GM19372 (cell line): ENCODE measurements at regions not wholly inside any gene's neighbourhood (a gene's known extent, or its start where the extent isn't known, plus 50 kb on each side); places are given as distances from the start of the nearest gene placed in this dataset.
"Not testable (repeated sequence)": the region's sequence is repeated elsewhere in the genome, so short reads cannot be mapped to it uniquely, and the experiment has no call there.

Source experiments
- ATAC-seq: cut with Tn5 transposase; IDR thresholded peaks from one replicate; pipeline ENCODE4 v1.9.1; 2021; ENCODE audit warnings: mild to moderate bottlenecking, low read depth, moderate library complexity; ENCODE audit not compliant: unreplicated experiment

GRCh38 chr10:87300163-87300562 is 57.4 kb upstream of the NUTM2D start:
- not testable (repeated sequence) for ATAC-seq

GRCh38 chr10:87301466-87302115 is 56.0 kb upstream of the NUTM2D start:
- peak; percentile 96 for ATAC-seq

GRCh38 chr10:87302132-87302531 is 55.4 kb upstream of the NUTM2D start:
- not testable (repeated sequence) for ATAC-seq

GRCh38 chr10:87303707-87304106 is 53.8 kb upstream of the NUTM2D start:
- ATAC-seq: not testable (repeated sequence)

- ATAC-seq: not testable (repeated sequence)
Observed at GRCh38 chr10:87306681-87307080, 50.9 kb upstream of the NUTM2D start.
